GM19324 (cell line): ENCODE measurements at regions not wholly inside any gene's neighbourhood (a gene's known extent, or its start where the extent isn't known, plus 50 kb on each side); places are given as distances from the start of the nearest gene placed in this dataset.
A peak's percentile ranks its signal among the peaks of the same experiment; 100 is the strongest.

ENCODE experiments used
- ATAC-seq: cut with Tn5 transposase; IDR thresholded peaks from one replicate; pipeline ENCODE4 v1.9.1; 2021; ENCODE audit warnings: mild to moderate bottlenecking, moderate library complexity; ENCODE audit not compliant: unreplicated experiment, low FRiP score

DNA sequence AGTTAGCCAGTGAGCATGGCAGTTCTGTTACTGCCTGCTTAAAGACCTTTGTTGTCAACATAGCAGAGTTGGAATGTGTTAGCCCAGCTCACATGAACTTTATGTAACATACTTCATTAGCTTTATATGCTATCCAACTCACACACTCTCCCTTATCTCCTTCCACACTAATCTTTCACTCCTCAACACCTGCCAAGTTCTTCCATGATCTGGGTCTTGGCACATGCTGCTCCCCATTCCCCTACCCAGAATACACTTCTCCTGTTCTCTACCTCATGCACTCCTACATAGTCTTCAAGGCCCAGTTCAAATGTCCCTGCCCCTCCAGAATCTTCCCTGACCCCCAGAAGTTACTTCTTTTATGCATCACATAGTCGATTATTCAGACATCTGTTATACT, 179.3 kb downstream of the KATNAL1 start:
- ATAC-seq = no peak

DNA sequence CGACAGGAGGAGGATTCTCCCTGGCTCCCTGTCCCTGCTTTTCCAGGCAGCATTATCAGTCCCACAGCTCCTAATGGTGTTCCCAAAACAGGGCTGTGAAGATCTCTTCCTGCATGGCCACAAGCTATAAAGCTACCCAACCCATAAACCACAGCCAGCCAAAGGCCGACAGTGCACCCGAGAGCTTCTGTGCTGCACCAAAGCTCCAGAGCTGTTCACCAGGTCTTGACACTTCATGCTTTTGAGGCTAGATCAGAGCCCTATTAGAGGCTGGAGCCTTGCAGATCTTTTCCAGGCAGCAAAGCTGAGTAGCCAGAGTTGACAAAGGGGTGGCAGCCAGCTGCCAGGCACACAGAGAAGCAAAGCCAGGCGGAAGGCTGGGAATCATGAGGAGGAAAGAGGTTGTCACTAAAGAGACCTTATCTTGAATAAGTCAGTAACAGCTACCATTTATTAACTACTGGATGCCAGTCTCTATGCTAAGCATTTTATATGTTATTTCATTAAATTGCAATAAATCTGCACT, 180.4 kb downstream of the KATNAL1 start:
- ATAC-seq = no peak

DNA sequence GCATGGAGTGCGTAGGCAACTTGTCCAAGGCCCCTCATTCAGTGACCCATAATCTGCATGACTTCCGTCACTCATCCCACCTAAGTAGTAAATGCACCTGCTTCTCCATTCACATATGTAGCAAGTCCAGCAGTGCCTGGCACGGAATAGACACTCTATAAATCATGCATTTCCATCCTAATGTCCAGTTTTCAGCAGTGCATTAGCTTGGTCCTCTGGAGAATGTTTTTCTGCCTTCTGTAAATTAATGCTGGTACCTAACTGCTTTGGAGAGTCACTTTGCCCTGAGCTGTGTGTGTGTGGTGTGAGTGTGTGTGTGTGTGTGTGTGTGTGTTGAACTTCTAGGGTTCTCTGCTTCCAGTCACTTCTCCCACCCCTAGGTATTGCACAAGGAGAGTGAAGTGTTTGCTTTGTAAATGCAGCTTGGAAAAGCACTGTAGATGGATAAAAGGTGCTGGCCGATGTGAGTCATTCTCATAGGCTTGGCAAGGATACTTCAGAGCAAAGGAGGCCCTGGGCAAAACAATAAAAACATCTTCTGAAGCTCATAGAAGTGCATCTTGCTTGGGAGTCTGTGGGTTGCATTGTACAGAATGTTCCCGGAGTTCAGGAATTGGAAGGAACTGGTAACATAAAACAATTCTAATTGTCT, 181.8 kb downstream of the KATNAL1 start:
- no peak for ATAC-seq

DNA sequence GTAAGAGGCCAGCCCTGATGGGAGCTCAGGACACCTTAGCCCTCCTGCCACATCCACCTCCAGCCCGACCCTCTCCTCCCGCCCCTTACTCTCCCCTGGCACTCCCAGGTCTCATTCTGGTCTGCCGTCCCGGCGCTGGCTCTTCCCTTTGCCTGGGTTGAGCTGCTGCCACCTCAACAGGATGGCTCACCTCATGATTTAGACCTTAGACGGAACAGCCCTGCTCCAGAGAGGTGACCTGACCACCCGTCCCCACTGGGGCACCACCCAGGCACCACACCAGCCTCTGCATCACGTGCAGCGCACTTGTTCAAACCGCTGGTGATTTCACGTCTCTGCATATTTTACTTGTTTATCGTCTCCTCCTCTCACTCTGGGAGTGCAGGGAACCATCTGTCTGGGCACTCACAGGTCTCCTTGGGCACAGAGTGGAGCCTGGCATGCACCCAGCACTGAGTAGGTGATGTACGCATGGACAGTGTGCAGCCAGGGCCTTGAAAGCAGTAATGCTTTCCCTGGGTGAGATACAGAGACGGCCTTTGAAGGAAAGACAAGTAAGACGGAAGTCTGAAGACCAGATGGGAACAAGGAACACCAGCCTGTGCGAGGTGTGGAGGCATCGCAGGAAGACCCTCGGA, 183.1 kb downstream of the KATNAL1 start:
- ATAC-seq = no peak

DNA sequence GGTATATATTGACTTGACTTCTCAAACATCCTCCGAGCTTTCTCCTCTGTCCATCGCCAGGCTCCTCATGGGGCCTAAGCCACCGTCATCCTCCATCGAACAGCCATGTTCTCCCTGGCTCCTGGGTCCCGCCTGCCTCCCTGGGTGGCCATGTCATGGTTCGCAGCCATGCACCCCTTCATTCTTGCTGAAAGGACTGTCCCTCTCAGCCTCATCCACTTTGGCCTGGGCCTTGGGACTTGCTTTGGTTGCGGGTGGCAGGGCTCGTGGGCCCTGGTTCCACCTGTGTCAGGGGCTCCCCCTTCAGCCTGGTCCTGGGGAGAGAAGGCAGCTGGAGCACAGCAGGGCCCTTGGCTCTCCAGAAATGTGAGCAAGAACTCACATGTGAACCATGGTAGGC, 183.8 kb downstream of the KATNAL1 start:
- ATAC-seq = no peak

DNA sequence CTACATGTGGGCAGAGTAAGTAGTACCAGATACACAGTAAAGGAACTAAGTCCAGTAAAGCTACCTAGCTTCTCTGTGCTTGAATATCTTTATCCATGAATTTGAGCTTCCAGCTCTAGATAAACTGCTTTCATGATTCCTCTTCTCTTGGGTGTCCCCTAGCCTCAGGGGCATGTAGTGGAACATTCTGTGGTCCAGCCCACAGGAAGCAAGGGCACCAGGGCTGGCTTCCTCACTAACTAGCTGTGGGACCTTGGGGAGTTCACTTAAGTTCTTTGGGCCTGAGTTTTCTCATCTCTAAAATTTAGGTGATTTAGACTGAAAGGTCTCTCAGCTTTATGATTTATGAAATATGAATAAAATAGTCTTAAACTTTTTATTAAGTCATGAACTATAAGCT, 185.7 kb downstream of the KATNAL1 start:
- no peak for ATAC-seq

DNA sequence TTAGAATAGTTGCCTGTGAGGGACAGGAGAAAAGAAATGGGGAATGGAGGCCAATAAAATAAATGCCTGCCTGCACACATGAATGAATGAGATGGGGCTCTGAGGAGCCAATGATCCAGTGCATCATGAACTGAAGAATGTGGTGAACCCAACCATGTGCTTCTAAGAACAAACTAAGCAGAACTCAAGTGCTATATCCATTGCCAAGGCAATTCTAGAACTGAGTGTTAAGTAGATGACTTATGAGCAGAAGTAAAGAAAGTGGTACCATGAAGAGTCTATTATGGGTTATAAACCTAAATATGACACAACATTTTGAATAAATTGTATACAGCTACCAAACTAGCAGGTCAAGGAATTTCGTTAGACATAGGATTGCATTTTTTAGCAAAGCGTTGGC, 186.1 kb downstream of the KATNAL1 start:
- ATAC-seq = no peak

DNA sequence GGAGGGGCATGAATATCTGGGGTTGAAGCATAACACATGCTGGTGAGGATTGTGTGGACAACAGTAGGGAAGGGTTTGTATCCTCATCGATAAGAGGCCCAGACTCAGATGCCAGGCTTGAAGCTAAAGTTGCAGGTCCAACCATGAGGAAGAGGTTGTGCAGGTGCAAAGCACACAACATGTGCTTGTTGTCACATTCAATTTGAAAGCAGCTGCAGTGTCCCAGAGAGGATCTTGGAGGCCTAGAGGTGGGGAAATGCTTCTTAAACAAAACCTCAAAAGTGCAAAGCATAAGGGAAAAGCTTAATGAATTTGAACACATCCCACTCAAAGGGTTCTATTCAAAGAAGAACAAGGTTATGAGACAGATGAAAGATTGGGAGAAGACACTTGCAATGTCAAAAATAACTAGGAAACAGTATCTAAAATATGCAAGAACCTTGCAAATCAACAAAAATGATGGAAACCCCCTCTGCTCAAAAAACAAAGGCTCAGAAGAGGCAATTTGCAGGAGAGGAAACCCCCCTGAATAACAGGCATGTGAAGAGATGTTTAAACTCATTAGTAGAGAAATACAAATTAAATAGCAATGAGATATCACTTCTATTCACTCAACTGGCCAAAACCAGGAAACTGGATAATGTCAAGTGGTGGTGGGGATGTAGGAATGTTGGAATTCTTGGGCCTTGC, 187.1 kb downstream of the KATNAL1 start:
- no peak for ATAC-seq

DNA sequence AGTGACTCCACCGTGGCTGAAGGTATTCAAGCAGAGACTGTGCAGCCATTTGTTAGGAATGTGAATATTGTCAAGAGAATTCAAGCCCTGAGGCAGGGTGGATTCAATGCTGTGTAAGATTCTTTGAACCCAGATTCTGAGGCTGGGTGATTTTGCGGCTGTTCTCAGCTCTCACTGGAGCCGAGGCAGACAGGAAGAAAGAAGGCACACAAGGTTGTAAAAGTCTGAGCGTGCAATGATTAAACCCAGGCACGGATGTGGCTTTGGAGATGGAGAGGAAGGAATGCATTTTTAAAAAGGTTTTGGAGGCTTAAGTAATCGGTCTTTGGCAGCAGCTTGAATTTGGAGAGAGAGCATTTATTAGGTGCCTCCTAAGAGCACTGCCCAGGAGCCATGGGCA, 187.9 kb downstream of the KATNAL1 start:
- ATAC-seq = no peak

DNA sequence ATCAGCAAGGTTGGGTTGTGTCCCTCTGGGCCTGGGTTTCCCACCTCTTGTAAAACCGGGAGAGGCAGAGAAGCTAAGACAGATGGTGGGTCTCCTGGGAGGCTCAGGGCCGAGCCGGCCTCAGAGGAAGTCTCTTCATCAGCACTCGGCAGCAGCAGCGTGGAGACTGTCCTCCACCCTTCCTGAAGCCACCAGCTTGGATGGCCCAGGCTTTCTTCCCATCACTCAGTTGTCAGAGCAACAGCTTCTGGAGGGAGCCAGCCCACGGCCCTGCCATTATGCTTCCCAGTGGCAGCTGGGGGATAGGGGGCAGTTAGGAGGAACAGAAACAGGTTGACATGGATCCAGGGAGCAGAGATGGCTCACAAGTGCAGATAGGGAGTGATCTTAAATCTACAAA, 191.0 kb downstream of the KATNAL1 start:
- ATAC-seq = no peak

DNA sequence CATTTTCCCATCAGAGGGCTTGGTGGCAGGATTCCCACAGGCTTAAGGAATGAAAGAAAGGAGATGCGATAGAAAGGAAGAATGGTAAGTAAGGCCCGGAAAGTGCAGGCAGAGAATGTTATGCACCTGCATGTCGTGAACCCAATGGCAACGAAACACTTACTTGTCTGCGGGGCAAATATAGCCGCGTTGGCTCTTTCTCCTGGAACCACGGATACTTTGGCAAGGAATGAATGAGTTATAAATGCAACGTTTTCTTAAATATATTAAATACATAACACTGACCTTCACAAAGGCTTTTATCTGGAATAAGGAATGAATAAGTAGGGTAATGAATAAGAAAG, 192.1 kb downstream of the KATNAL1 start:
- no peak for ATAC-seq

DNA sequence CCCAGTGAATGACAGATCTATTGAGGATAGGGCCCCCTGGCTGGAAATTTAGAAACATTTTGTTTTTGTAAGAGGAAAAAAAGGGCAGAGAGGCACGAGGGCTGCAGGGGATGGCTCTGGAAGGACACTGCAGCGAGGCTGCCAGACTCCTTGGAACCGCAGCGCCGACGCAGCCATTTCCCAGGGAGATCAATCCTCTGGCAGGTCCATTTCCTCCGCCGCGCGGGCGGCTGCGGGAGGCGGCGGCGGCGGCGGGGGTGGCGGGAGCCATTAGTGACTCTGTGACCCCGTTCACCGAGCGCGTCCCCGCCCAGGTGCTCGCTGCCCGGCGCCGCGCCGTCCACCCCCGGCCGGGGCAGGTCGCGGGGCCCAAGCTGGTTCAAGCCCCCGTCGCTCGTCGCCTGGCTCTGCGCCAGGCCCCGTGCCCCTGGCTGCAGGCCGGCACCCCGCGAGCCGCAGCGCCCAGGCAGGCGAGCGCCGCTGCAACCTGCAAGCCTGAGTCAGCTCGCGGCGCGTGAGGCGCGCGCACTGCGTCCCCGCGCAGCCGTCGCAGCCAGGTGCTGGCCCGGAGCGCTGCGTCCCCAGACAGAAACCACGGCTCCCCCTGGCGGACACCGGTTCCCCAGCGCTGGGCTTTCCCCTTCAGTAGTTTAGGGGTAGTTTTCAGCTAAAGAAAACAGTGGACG, 192.6 kb downstream of the KATNAL1 start:
- peak; percentile 90 for ATAC-seq

DNA sequence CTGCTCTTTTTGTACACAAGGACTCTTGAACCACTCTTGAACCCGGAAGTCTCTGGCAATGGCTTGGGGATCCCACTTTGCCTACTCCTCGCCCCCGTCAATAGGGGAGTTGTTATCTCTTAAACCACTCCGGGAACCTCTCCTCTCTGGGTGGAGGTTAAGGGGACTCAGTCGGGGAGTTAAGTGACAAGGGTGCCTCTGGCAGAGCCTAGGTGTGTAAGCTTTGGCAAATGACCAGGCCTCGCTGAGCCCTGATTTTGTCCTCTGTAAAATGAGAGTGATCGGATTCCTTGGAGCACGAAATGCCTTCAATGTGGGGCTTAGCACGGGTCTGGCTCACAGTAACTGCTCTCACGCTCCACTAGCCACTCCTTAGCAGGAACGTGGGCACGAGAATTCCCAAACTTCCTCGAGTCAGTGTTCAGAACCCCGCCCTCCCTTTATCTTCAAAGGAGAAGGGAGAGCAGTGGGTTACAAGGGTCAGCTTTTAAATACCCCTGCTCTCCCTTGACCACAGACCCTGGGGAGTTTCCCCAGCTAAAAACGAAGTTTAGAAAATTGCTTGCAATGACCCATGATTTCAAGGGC, 193.3 kb downstream of the KATNAL1 start:
- ATAC-seq = no peak

DNA sequence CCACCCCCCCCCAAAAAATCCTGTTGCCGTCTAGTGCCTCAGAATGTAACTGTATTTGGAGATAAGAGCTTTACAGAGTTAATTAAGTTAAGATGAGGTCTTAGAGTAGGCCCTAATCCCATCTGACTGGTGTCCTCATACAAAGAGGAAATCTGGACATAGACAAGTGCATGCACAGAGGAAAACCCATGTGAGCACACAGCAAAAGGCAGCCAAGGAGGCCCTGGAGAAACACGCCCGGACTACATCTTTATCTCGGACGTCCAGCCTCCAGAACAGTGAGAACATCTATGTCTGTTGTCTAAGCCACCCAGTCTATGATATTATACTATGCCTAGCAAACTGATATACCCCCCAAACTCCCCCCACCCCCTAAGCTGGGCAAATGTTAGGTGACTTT, 193.8 kb downstream of the KATNAL1 start:
- ATAC-seq = no peak

DNA sequence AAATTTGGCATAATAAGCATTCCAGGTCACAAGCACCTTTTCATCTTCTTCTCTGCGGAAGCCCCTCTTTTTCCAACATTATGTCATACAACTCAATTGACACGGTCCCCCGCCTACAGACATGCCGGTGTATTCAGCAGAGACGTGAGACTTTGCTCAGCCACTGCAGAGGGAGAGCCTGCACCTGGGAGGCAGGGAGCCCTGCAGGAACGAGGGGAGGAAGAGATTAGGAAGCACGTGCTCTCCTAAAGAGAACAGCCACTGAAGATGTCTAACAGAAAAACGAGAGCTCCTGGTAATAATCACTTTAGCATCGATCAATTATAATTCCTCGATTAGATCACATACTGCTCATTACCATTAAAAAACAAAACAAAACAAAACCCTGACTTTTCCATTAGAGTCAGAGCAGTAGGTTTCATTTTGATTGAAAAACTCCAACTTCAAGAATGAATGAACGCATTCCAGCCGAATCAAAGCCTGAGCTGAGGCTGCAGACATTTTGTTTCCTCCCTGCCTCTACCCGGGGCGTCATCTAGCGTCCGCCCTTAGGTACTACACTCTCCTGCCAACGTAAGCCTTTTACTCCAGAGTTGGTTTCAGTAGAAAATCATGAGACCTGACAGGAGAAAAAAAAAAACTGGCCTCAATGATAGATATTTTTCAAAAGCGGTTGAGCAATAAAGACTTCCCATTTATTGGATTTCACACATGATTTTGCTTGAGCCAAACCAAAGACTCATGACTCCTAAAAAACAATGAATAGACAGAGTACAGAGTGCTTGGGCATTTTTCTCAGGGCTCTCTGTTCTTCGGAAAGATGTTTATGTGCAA, 194.5 kb downstream of the KATNAL1 start:
- no peak for ATAC-seq

DNA sequence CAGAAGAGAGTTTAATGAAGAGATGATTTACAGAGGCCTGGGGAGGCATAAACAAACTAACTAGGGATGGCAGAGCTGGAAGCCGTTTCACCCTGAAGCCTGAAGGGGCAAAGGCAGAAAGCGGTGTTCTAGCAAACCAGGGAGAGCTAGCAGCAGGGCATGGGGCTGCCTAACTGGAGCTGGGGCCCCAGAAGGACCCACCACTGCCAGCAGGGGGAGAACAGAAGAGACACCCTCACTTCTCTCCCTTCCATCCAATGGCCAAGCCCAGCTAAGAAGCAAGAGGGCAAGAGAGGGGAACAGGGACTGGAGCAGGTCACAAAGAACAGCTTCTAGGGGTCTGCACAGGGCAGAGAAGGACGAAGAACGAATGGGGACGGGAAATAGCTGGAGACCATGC, 195.5 kb downstream of the KATNAL1 start:
- no peak for ATAC-seq

DNA sequence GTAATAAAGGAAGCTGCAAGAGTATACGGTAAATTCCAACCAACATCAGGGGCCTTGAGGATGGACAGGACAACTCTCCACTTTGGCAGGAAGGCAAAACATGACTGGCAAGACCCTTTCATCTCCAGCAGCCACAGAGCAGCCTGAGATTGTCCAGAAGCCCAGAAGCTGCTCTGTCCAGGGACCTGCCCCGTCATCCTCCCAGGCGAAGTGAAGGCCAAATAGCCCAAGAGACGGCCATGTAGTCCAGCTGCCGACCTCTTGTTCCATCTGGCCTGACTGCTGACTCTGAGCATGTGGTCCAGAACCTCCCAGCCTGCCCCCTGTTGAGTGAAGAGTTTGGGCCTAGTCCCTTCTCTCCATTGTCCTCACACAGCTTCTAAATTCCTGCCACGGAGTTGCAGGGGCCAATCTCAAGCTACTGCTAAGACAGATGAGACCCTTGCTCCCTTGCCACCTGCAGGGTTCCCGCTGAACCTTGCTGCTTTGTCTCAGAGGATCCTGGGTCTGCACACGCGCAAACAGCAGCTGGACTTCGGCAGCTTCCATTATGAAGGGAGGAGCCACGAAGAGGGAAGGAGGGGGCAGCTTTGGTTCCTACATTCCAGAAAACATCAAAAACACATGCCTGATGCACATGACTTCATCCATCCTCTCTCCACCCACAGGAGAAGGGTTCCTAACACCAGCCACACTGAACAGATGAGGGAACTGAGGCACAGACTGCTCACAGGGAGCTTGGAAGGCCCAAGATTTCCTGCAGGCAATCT, 196.9 kb downstream of the KATNAL1 start:
- ATAC-seq = no peak

DNA sequence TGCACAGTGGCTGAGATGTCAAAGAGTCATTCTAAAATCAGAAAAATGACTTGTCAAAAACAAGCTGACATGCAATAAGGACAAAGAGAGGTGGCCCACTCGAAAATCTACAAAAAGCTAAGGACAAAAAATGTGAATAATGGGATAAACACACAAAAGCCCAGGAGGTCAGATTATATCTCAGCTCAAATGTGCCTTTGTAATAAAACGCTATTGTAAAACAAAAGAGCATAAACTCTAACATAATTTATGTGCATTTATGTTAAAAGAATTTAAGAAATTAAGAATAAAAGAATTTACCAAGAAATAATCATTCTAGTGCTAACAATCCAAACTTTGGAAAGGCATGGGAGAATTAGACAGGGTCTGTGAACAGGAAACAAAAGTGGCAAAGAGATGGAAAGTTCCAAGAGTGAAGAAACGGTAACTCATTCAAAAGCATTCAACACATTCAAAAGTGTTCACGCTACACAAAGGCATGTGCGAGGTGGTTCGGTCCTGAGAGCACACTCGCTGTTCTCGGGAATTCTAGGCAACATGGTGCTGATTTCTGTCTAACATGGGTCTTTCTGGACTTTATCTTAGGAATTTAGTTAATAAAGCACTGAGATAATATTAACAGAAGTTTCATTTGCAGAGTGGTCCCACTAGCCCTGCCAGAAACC, 197.7 kb downstream of the KATNAL1 start:
- no peak for ATAC-seq

DNA sequence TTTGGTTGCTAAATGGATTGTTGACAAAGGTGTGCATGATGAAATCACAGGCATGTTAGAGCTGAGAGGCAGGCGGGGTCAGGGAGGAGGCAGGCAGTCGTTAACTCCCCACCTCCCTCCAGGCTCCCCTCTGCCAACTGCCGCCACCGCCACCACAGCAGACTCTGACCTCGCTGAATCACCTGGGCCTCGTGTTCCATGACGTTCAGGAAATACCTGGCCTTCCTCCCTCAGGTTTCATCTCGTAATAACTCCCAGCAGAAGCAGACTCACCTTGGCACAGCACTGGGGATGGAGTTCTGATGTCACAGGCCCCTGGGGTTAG, 198.5 kb downstream of the KATNAL1 start:
- no peak for ATAC-seq
